OCI-LY3 (cell line): ENCODE measurements at regions not wholly inside any gene's neighbourhood (a gene's known extent, or its start where the extent isn't known, plus 50 kb on each side); places are given as distances from the start of the nearest gene placed in this dataset.

Experiments
- H2AFZ ChIP-seq: fragments of 200-600, 300-600 bp; shearing (Covaris generic); 2 replicates; pipeline ENCODE4 v1.6.0; 2014; ENCODE audit warnings: antibody characterized with exemption, low read depth, low read length
- H3K27ac ChIP-seq: fragments of 200-600, 300-600 bp; sonication (generic); 2 replicates; pipeline ENCODE4 v1.5.1; 2014; ENCODE audit warnings: mild to moderate bottlenecking, low read length, moderate library complexity, mixed read lengths
- H3K27me3 ChIP-seq: fragments of 200-600, 300-600 bp; sonication (generic); 2 replicates; pipeline ENCODE4 v1.6.1; 2014; ENCODE audit warnings: low read depth, low read length, mixed read lengths
- H3K36me3 ChIP-seq: fragments of 200-600, 300-600 bp; sonication (generic); replicated peaks from 2 replicates; pipeline ENCODE3; 2014; ENCODE audit warnings: low read depth, low read length, mixed read lengths
- H3K4me1 ChIP-seq: fragments of 300-600, 200-600 bp; sonication (generic); 2 replicates; pipeline ENCODE4 v1.6.1; 2014; ENCODE audit warnings: low read length, mixed read lengths
- H3K4me2 ChIP-seq: fragments of 200-600, 300-600 bp; sonication (generic); 2 replicates; pipeline ENCODE4 v1.6.1; 2014; ENCODE audit warnings: low read length, mixed read lengths
- H3K4me3 ChIP-seq: fragments of 300-600, 200-600 bp; sonication (generic); 2 replicates; pipeline ENCODE4 v1.5.1; 2014; ENCODE audit warnings: antibody characterized with exemption, mild to moderate bottlenecking, low read length, moderate library complexity
- H3K79me2 ChIP-seq: fragments of 300-600, 200-600 bp; shearing (Covaris generic); 2 replicates; pipeline ENCODE4 v1.6.1; 2014; ENCODE audit warnings: mild to moderate bottlenecking, low read length, mixed read lengths
- H3K9ac ChIP-seq: fragments of 300-600, 200-600 bp; shearing (Covaris generic); 2 replicates; pipeline ENCODE4 v1.6.0; 2014; ENCODE audit warnings: mild to moderate bottlenecking, low read length, moderate library complexity
- H3K9me3 ChIP-seq: fragments of 200-600, 300-600 bp; shearing (Covaris generic); 2 replicates; pipeline ENCODE4 v1.6.1; 2014; ENCODE audit warnings: low read length, mixed read lengths; ENCODE audit not compliant: insufficient read depth
- H4K20me1 ChIP-seq: fragments of 200-600, 300-600 bp; sonication (generic); 2 replicates; pipeline ENCODE4 v1.6.1; 2016; ENCODE audit warnings: low read length, mixed read lengths; ENCODE audit not compliant: insufficient read depth
- CTCF ChIP-seq: fragments of 200-600, 300-600 bp; sonication (generic); IDR thresholded peaks from 2 replicates; pipeline ENCODE4 v1.5.1; 2014; ENCODE audit warnings: antibody characterized with exemption, low read length, low read depth
- EZH2phosphoT487 ChIP-seq: fragments of 200-600 bp; shearing (Covaris generic); IDR thresholded peaks from 2 replicates; pipeline ENCODE4 v1.6.1; 2018; ENCODE audit warnings: antibody characterized with exemption, mixed run types, low read depth

- TF ChIP-seq EZH2phosphoT487, result no peak
- TF ChIP-seq CTCF, result no peak
These were observed 303.1 kb downstream of the ENC1 start for GRCh38 chr5:74337254-74337983.

DNA sequence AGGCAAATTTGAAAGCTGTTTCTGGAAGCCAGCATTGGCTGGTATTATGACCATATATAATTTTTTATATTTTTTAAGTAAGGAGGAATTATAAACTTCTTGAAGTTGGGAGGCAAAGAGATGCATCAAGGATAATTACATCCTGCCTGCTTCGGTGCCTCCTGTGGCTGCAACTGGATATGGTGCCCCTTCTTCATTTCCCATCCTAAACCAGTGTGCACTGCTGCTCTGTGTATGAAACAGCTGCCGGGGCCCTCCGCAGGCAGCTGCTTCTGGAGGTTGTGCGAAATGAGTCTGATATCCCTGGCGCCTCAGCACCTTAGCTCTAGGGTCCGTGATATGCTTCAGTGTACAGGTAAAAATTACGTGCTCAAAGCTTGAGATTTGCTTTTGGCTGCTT lies 304.2 kb downstream of the ENC1 start:
- H3K9ac ChIP-seq, result no peak overlapping the region
- no peaks in the 10 kb centered on the region for H3K36me3 ChIP-seq
- no peaks in the 10 kb centered on the region for H3K4me1 ChIP-seq
- H3K4me2 ChIP-seq, result no peak overlapping the region
- no peak overlapping the region for H2AFZ ChIP-seq
- H3K4me3 ChIP-seq, result no peak overlapping the region
- no peaks in the 10 kb centered on the region for H3K27me3 ChIP-seq
- no peaks in the 10 kb centered on the region for H4K20me1 ChIP-seq
- H3K27ac ChIP-seq, result no peak overlapping the region
- H3K79me2 ChIP-seq, result no peaks in the 10 kb centered on the region
- peak; percentile 8; the same call in 1 of the 2 replicates for TF ChIP-seq CTCF
- no peak for TF ChIP-seq EZH2phosphoT487
- no peaks in the 10 kb centered on the region for H3K9me3 ChIP-seq

More at GRCh38 chr5:74337254-74337983, 303.1 kb downstream of the ENC1 start:
- H3K27ac ChIP-seq, result no peak overlapping the region
- no peaks in the 10 kb centered on the region for H3K27me3 ChIP-seq
- H3K4me1 ChIP-seq, result no peaks in the 10 kb centered on the region
- no peak overlapping the region for H3K4me2 ChIP-seq
- no peaks in the 10 kb centered on the region for H4K20me1 ChIP-seq
- H3K9me3 ChIP-seq, result no peaks in the 10 kb centered on the region
- no peaks in the 10 kb centered on the region for H3K79me2 ChIP-seq
- H3K4me3 ChIP-seq, result no peak overlapping the region
- no peak overlapping the region for H3K9ac ChIP-seq
- no peak overlapping the region for H2AFZ ChIP-seq
- H3K36me3 ChIP-seq, result no peaks in the 10 kb centered on the region

GRCh38 chr5:74334762-74335384 lies 305.7 kb downstream of the ENC1 start:
- H4K20me1 ChIP-seq, result no peaks in the 10 kb centered on the region
- no peak overlapping the region for H3K27ac ChIP-seq
- H3K4me2 ChIP-seq, result no peak overlapping the region
- no peak overlapping the region for H3K9ac ChIP-seq
- H3K4me3 ChIP-seq, result no peak overlapping the region
- H3K36me3 ChIP-seq, result no peaks in the 10 kb centered on the region
- H3K27me3 ChIP-seq, result no peaks in the 10 kb centered on the region
- H2AFZ ChIP-seq, result no peak overlapping the region
- no peak for TF ChIP-seq CTCF
- TF ChIP-seq EZH2phosphoT487, result no peak
- no peaks in the 10 kb centered on the region for H3K9me3 ChIP-seq
- no peaks in the 10 kb centered on the region for H3K4me1 ChIP-seq
- H3K79me2 ChIP-seq, result no peaks in the 10 kb centered on the region

DNA sequence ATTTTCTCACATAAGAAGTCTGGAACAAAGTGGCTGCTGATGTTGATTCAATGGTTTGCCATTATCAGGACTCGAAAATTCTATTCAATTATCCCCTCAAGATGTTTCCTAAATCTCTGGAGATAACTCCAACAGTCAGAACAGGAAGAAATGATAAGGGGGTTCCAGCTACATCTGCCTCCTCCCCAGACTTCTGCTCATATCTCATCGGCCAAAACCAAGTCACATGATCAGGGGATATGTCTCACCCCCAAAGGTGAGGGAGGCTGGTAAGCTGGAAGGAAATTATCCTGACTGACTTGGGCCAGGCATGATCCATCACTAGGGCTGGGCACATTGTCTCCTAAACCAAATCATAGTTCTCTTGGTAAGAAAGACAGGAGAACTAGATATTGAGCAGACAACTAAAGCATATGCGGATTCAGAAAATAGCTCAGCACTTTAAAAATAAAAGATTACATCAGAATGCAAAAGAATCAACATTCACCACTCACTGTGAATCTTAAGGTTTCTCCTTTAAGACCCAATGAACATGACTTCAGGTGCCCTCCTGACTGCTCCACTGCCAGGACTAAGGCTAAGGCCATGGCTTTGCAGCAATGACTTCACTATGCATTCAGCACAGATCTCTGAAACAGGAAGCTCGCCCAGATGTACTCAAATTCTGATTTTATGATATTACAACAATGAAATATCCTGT lies 306.3 kb downstream of the ENC1 start:
- H3K79me2 ChIP-seq, result no peaks in the 10 kb centered on the region

More for the DNA sequence above, 306.3 kb downstream of the ENC1 start:
- TF ChIP-seq CTCF (no peak), EZH2phosphoT487 (no peak)
- Histone ChIP-seq H3K36me3 (no peaks in the 10 kb centered on the region), H3K27ac (no peak overlapping the region), H2AFZ (no peak overlapping the region), H3K4me2 (no peak overlapping the region), H3K9me3 (no peaks in the 10 kb centered on the region), H3K4me1 (no peaks in the 10 kb centered on the region), H3K9ac (no peak overlapping the region), H3K4me3 (no peak overlapping the region), H3K27me3 (no peaks in the 10 kb centered on the region), H4K20me1 (no peaks in the 10 kb centered on the region)
